ENCODE measurements at regions not wholly inside any gene's neighbourhood (a gene's known extent, or its start where the extent isn't known, plus 50 kb on each side); places are given as distances from the start of the nearest gene placed in this dataset.

DNA sequence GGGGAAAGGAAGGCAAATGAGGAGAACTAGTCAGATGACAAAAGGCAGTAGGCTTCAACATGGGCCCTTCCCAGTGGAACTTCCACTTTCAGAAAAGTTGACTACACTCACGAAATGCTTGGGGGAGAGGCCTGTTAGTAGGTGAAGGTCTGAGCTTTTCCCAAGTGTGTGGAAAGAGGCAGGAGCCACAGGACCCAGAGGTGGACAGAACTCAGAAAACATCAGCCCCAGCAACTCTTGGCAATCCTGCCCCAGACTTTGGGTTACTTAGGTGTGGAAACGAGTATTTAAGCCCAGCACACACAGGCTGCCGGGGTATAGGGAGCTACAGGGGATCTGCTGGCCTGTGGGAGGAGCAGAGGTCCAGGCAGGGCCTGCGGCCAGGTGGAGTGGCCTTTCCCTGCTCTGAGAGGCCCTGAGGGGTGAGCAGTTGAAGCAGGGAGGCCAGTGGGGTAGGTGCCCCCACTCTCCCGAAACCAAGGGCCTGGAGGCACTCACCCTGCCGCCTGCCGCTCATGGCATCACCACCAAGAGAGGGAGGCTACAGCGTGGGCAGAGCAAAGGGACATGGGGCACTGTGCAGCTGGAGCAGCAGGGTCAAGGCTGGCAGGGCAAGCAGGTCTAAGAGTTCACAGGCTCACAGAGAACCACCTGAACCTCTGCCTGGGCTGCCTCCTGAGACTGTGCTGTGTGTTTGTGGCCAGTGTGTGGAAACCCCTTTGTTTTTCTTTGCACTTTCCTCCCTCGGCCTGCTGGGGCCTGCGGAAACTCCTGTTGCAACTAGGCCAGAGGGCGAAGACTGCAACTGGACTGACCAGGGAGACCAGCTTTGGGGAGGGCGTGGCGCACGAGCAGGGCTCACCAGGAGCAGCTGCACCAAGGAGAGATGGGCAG is 130.7 kb upstream of the SERTAD2 start:
- no peak for DNase-seq (ENCODE audit: low spot score)
- no peak overlapping the region for H3K4me3 ChIP-seq
- H3K27ac ChIP-seq = no peak overlapping the region
- H3K27me3 ChIP-seq (replicated peaks; ENCODE audit: insufficient read depth) = no peaks in the 10 kb centered on the region
- TF ChIP-seq, protein P1, sequence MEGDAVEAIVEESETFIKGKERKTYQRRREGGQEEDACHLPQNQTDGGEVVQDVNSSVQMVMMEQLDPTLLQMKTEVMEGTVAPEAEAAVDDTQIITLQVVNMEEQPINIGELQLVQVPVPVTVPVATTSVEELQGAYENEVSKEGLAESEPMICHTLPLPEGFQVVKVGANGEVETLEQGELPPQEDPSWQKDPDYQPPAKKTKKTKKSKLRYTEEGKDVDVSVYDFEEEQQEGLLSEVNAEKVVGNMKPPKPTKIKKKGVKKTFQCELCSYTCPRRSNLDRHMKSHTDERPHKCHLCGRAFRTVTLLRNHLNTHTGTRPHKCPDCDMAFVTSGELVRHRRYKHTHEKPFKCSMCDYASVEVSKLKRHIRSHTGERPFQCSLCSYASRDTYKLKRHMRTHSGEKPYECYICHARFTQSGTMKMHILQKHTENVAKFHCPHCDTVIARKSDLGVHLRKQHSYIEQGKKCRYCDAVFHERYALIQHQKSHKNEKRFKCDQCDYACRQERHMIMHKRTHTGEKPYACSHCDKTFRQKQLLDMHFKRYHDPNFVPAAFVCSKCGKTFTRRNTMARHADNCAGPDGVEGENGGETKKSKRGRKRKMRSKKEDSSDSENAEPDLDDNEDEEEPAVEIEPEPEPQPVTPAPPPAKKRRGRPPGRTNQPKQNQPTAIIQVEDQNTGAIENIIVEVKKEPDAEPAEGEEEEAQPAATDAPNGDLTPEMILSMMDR (IDR thresholded peaks at IDR 0.05) = no peak
- TF ChIP-seq POLR2A (IDR thresholded peaks at IDR 0.05) (no peak), POLR2AphosphoS5 (IDR thresholded peaks at IDR 0.05) (no peak)
- 78% methylated on average over 14 of the region's 14 CpGs for WGBS
- H3K36me3 ChIP-seq = no peaks in the 10 kb centered on the region
- intact Hi-C loops (cut with DNase I) = no loop called here
- no peaks in the 10 kb centered on the region for H3K4me1 ChIP-seq (replicated peaks)
- H3K9me3 ChIP-seq = no peaks in the 10 kb centered on the region

DNA sequence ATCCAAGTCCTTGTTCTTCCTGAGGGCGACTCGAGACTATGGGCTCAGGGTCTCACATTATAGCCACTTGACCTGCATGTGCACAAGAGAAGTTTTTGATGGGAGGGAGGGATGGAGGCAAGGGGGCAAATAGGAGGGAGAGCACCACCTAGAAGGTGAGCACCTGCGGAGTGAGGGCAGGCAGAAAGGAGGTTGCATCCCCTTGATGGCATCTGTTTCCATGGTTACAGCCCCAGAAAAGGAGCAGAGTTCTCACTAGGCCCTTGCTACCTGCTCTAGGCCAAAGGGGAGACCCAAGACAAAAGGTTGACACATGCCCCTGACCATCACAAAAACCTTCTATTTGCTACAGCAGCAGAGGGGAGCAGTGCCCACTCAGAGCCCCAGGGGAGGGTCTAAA is 131.5 kb upstream of the SERTAD2 start:
- no peaks in the 10 kb centered on the region for H3K36me3 ChIP-seq
- 100% methylated on average over 3 of the region's 3 CpGs for WGBS
- no peak overlapping the region for H3K4me3 ChIP-seq
- H3K27ac ChIP-seq = no peak overlapping the region
- H3K9me3 ChIP-seq = no peaks in the 10 kb centered on the region
- H3K4me1 ChIP-seq (replicated peaks) = peaks cover 3% of the 10 kb centered on the region
- TF ChIP-seq POLR2A (IDR thresholded peaks at IDR 0.05) (no peak), POLR2AphosphoS5 (IDR thresholded peaks at IDR 0.05) (no peak)
- TF ChIP-seq, protein P1 (IDR thresholded peaks at IDR 0.05) = no peak
- DNase-seq (ENCODE audit: low spot score) = no peak
- no peaks in the 10 kb centered on the region for H3K27me3 ChIP-seq (replicated peaks; ENCODE audit: insufficient read depth)
- intact Hi-C loops (cut with DNase I) = no loop called here

DNA sequence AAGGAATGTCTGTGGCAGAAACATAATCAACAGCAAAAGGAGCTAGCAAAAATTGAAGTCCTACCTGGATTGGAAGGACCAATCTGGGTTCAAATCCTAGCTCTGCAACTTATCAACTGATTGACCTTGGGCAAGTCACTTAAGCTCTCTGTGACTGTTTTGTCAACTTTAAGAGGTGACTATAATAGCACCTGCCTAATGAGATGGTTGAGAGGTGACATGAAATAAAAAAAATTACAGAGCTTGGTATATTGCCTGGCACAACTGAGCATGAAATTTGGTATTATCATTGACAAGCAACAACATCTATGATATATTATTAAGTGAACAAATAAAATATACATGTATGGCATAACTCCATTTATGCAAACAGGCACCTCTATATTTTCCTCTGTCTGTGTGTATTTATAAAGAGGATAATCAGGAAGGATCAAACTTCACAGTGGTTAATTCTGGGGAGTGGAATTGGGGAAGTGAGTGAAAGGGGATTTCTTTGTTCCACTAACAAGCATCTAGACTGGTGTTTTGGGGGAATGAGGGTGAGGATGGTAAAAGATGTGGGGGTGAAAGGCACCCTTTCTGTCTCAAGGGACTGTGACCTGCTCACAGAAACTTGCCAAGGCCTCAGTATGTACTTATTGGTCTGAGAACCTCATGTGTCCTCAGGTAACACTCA is 132.8 kb upstream of the SERTAD2 start:
- Histone ChIP-seq H3K9me3 (no peaks in the 10 kb centered on the region), H3K27ac (no peak overlapping the region), H3K4me3 (no peak overlapping the region), H3K27me3 (replicated peaks; ENCODE audit: insufficient read depth) (no peaks in the 10 kb centered on the region), H3K36me3 (no peaks in the 10 kb centered on the region), H3K4me1 (replicated peaks) (peaks cover 5% of the 10 kb centered on the region)
- TF ChIP-seq, protein P1 (IDR thresholded peaks at IDR 0.05) = no peak
- TF ChIP-seq POLR2AphosphoS5 (IDR thresholded peaks at IDR 0.05) (no peak), POLR2A (IDR thresholded peaks at IDR 0.05) (no peak)
- intact Hi-C loops (cut with DNase I) = no loop called here
- DNase-seq (ENCODE audit: low spot score) = no peak

DNA sequence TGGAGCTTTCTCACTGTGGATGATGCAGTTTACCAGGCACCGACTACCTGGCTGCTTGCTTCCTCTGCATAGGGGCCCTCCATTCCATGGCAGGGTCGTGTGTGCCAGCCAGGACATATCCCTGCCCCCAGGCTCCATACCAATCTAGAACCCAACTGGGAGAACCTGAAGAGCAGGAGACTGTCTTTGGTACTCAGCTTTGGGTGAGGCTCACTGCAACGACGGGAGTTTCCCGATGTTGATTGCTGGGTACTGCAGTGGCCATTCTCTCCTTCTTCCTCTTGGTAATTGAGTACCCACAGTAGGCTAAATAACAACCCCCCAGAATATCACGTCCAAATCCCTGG is 133.3 kb upstream of the SERTAD2 start:
- 86% methylated on average over 6 of the region's 6 CpGs for WGBS
- DNase-seq (ENCODE audit: low spot score) = no peak
- intact Hi-C loops (cut with DNase I) = no loop called here

More for the DNA sequence above, 133.3 kb upstream of the SERTAD2 start:
- H3K4me3 ChIP-seq = no peak overlapping the region
- no peak overlapping the region for H3K27ac ChIP-seq
- no peaks in the 10 kb centered on the region for H3K36me3 ChIP-seq
- no peaks in the 10 kb centered on the region for H3K27me3 ChIP-seq (replicated peaks; ENCODE audit: insufficient read depth)
- H3K4me1 ChIP-seq (replicated peaks) = peaks cover 5% of the 10 kb centered on the region
- no peaks in the 10 kb centered on the region for H3K9me3 ChIP-seq
- TF ChIP-seq, protein P1 (IDR thresholded peaks at IDR 0.05) = no peak
- TF ChIP-seq POLR2AphosphoS5 (IDR thresholded peaks at IDR 0.05) = no peak
- TF ChIP-seq POLR2A (IDR thresholded peaks at IDR 0.05) = no peak
